ENCODE measurements at regions not wholly inside any gene's neighbourhood (a gene's known extent, or its start where the extent isn't known, plus 50 kb on each side); places are given as distances from the start of the nearest gene placed in this dataset.

DNA sequence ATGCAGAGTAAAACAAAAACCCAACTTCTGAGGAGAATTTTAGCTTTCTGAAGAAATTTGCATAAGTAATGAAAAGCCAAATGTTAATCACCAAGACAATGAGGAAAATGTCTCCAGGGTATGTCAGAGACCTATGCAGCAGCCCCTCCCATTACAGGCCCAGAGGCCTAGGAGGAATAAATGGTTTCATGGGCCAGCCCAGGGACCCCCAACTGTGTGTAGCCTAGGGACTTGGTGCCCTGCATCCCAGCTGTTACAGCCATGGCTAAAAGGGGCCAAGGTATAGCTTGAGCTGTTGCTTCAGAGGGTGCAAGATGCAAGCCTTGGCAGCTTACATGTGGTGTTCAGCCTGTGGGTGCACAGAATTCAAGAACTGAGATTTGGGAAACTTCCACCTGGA, 1256.9 kb upstream of the PIK3C3 start:
- DNase-seq: no peak

DNA sequence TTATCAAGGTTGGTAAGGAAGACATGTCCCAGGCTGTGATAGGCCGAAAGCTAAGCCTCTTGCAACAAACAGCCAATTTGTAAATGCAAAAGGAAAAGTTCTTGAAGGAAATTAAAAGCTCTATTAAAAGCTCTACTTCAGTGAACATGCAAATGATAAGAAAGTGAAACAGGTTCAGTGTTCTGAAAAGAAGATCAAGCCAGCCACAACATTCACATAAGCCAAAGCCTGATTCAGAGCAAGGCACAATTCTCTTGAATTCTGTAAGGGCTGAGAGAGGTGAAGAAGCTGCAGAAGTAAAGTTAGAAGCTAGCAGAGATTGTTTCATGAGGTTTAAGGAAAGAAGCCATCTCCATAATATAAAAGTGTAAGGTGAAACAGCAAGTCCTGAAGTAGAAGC, 1259.5 kb upstream of the PIK3C3 start:
- DNase-seq: no peak

DNA sequence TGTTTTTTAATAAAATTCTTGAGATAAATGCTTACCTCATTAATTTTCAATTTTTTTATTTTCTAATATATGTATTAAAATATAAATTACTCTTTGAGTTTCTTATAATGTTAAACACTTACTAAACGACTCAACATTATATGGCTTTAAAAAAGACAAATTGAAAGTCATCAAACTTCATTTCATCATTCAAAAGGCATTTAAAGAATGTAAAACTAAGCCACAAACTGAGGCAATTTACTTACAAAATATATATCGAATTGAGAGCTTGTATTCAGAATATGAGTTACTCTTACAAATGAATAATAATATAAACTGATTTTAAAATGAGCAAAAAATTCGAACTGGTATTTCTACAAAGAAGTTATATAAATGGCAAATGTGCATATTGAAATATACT, 1262.2 kb upstream of the PIK3C3 start:
- DNase-seq: no peak

DNA sequence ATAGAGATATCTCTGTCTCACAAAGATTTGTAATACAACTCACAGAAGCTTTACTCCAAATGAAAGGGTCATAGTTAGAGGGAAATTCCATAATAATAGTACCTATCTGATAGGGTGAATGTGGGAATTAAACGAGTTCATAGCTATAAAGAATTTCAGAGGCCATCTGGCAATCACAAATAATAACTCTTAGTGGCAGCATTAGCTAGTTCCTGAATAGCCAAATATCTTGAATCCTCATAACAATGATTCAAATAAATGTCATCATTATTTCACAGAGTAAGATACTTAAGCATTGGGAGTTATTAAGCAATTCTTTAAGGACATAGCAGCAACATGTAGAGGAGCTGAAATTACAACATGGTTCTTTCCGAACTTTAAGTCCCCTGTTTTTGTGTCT, 1265.0 kb upstream of the PIK3C3 start:
- no peak for DNase-seq

DNA sequence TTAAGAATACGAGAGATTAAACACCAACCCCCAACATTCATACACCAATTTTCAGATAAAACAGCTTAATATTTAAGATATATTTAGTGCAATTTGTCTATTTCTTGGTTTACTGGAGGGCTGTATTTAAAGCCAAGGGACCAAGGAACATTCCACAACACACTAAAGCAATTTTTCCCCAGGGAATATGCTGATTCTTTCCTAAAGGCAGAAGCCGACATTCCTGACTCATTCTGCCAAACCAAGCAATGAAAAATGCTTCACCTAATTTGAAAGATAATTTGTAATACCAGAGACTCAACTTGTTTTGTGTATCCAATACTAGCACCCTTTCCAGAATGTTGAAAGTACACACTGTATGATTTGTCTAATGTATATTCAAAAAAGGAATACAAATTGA, 1267.6 kb upstream of the PIK3C3 start:
- DNase-seq: no peak

DNA sequence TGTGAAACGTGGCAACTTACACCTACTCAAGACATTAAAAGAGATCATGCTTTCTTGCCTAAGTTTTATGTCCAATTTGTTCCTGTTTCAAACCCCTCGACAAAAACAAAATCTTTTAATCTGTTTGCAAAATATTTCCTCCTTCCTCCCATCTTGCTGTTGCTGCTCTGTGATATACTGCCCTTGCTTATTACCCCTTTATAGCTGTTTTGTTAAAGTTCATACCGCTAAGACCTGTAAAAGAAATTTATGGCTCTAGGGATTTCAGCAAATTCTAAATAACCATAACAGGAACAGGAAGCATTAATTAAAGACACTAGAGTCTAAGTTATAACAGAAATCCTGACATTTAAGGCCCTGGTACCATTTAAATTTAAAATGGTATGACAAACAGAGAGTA, 1268.2 kb upstream of the PIK3C3 start:
- no peak for DNase-seq

DNA sequence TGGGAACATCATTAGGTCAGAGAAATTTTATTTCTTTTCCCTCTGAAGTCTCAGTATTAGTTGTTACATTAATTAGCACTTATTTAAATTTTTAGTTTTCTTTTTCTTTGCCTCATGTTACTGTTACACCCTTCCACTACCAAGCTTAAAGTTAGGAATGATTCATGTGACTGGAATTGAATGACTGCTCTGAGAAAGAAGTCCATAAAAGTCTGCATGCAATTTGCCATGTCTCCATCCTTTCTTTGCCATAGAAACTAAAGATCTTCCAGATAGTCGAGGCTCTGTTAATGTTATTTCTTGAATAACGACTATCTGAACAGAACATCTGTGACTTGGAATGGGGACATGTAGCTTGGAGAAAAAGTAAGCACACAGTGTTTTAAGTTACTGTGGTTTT, 1269.8 kb upstream of the PIK3C3 start:
- DNase-seq: no peak

DNA sequence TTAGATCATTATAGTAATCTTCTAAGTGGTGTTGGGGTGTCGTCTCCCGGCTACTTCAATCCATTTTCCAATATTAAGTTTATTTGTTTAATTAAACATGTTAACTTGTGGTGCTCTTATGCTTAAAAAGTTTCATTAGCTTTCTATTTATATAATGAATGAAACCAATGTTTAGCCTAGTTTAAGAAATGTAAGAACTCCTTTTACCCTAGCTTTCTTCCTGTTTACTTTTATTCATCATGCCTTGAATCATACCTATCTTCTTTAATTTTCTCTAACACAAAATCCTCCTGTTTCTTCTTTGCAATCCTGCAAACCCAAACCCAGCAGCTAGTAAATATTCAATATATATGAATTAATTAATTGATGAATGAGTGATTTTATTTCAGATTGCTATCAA, 1276.7 kb upstream of the PIK3C3 start:
- DNase-seq: no peak

DNA sequence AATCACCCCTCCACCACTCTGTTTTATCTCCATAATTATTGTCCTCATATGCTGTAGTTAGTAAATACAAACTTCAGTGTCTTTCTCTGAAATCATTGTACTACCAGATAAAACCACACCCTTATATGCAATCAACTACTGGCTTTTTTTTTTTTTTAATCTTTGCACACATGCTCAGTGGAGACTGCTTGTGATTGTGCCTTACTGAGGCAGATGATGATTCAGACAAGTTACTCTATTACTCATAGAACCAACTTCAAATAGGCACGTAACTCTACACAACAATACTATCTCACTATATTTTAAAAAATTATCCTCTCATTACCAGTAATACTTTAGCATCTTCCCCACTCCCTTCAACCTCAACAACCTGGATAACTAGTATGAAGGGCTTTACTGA, 1278.4 kb upstream of the PIK3C3 start:
- DNase-seq: no peak

DNA sequence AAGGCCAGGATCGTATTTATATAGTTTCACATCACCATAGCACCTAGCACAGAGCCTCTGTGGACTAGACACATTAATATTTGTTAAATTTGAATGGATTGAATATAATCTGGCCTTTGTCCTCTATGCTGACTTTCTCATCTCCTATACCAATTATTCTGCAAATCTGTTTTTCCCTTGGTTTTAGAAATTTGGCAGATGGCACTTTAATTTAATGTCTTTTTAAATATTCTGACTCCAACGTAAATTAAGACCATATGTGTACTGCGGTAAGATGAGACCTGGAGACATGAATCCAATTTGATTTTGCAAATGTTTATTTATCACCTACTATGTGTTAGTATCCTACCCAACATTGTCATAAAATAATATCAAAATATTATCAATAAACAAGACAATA, 1281.9 kb upstream of the PIK3C3 start:
- no peak for DNase-seq

DNA sequence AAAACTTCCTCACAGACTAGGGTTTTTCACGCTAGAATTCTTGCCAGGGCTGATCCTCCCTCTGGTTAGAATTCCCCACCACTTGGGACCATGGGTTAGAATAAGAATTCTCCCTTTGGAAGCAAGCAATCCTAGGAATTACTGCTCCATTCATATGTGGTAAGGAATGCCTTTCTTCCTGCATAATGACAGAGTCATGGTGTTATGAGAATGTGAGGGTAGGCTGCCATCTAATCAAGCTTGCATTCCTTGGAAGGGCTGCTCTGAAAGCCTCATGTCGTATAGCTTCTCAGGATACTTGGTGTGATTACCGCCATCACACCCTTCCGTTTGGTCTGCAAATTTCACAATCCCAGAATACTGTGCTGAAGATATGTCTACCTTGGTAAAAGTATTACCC, 1282.4 kb upstream of the PIK3C3 start:
- DNase-seq: no peak

DNA sequence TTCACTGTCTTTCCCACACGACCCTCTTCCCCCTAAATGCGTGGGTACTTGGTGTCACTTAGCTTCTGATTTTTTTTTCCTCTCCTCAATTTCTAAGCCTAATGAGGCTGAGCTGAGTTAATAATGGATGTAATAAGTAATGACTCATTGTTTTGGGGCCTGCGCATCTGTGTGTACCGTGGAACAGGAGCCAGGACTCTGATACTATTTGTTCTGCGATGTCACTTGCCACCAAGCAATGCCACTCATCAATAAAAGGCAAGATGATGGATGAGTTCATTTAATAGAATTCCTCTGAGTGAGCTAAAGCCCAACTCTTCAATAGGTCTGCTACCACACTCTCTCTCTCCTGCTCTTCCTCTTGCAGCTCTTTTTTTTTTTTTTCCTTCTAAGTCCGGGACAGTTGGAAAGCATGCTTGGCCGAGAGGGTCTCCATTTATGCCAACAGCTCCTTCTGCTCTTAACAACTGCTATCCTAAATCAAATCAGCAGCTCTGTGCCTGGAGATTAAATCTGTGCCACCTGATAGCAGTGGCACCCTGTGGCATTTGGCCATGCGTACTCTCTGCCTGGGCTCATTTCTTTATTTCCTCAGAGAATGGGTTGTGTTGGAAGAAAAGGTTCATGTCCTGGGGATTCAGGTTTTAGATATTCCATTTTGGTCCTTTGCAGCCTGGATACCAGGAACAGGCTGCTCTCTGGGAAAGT, 1284.2 kb upstream of the PIK3C3 start:
- no peak for DNase-seq

DNA sequence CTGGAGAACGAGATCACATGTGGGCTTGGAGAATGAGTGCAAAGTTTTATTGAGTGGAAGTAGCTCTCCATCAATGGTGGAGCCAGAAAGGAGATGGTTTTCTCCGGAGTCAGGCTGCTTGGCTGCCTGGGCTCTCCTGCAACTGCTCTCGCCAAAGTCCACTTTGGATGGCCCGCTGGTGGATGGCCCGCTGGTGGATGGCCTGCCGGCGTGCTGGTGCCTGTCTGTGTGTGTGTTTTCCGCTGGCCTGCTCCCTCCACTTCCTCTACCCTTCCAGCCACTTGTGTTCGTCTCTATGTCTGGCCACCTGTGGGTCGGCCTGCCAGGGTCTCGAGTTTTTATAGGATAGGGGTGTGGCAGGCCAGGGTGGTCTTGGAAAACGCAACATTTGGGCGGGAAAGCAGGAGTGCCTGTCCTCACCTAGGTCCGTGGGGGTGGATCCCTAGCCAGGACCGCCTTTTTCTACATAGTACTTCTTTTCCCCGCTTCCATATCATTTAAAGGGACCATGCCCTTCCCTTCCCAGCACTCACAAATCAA, 1292.1 kb upstream of the PIK3C3 start:
- no peak for DNase-seq

DNA sequence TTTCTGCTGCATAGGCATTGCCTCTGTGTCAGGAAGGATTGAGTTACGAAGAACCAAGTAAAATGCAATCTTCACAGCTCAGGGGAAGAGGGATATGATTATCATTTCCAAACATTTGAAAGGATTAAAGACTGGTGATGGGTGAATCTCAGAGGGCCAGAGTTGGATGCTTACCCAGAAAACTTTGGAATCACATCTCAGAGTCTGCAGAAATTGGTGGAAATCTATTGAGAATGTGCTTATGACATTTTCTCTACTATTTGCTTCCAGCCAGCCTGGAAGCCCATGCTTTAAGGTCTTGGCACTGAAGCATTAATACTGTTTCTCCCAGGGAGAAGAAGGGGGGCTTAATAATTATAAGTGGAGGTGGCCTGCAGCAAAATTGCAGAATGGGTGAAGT, 1301.4 kb upstream of the PIK3C3 start:
- DNase-seq: no peak

DNA sequence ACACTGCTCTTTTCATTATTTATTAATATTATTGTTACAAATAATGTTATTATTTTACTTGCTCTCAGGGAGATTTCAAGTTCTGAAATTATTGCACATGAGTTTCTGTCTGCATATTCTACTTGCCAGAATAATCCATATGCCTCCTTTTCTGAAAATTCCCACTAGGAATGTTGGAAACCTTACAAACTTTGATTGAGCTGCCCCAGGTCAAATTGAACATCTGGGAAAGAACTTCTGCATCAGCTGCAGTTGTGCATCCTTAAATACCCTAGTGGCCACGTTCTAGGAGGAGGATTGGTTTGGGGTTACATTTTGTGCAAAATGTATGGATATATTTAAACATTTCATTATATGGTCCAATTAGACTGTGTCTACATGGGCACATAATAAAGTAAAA, 1302.7 kb upstream of the PIK3C3 start:
- no peak for DNase-seq

DNA sequence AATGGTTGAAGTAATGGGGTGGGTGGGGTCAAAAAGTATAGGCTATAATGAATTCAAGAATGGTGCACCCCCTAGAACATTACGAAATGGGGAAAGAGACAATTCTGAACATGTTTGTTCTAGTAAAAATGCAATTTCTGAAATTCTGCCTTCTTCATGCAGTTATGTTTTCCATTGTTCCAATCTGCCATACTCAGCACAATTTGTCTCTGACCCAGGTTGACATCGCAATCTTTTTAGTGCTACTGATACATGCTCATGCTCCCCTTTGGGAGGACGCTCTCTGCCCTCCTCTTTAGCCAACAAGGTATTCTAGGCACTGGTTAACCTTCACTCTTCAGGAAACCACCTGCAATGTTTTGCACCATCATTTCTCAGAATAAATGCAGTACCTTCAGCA, 1303.9 kb upstream of the PIK3C3 start:
- no peak for DNase-seq

DNA sequence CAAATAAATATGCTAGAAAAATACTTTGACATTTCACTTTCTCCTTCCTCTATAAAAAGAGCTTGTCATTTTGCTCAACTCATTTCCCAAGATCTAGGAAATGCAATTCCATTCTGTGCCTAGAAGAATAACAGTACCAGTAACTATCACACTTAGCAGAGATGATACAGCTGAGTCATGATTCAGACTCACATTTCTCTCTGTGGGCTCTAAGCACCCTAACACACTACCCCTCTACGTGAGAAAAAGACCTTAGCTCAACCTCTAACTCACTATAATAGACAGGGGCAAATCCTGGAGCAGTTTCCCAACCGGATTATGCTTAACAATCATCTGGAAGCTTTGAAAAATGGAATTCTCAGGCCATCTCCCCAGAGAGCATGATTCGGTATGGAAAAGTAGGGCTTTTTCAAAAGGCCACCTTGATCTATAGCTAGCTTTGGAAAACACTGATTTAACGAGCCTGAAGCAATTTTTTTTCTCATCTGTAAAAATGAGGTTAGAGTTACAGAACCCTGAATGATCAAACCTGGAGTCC, 1312.3 kb upstream of the PIK3C3 start:
- no peak for DNase-seq

DNA sequence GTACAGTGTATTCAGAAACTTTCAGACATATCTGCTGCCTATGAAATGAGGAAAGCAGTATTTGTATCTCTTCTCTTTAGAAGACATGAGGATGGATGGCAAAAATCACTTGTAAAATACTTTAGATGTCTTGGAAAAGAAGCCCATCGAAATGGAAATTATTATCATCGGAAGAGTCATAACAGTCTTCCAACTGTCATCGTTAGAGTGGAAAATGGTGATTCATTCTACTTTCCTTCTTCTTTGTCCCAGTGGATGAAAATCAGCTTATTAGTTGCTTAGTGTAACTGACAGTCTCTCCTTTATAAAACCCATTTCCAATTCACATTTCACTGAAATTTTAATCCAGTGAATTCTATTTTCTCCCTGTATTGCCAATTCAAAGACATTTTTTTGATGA, 1323.7 kb upstream of the PIK3C3 start:
- DNase-seq: no peak

DNA sequence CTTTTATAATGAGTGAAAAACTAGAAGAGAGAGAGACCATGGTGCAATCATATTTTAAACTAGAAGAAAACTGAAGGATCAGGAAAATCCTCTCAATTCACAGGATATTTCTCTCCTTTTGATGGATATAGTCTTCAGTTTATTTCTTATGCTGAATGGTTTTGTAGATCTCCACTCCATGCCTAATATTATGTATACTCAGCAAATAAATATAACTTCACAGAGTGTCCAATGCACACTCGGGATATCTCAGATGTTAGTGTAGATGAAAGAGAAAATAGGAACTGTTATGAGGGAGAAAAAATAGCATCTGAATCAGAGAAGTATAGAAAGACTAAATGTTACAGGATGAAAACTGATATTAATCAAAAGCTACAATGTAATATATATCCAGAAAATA, 1324.5 kb upstream of the PIK3C3 start:
- no peak for DNase-seq

DNA sequence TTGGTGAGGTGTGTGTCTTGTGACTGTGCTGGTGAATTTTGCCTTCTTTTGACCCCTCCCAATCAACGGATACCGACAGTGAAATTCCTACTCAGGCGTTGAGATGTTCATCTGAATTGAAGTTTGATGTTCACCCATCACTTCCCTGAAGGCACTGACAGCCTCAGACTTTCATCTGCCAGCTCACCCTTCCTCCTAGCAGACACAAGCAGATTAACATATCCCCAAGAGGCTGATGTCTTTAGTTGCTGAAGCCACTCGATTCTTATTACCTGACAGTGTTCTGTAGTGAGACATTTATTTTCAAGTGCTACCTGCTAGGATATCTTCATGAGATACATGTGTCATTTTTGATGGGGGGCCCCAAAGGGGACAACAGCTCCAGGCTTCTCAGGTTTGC, 1330.1 kb upstream of the PIK3C3 start:
- DNase-seq: no peak

DNA sequence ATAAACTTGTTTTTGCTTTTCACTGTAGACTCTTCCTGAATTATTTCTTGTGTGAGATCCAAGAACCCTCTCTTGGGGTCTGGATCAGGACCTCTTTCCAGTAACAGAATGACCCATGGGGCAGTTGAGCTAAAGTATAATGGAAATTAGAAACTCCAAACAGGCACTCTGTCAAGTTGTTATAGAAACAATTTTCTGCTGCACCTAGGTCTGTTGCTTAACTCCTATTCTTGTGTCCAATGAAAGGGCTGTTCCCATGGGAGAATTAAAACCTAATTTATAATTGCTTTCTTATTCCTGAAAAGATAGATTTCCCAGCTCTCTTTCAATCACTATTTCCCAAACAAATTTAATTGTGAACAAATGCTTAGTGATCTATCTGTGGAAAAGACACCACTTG, 1341.3 kb upstream of the PIK3C3 start:
- no peak for DNase-seq

DNA sequence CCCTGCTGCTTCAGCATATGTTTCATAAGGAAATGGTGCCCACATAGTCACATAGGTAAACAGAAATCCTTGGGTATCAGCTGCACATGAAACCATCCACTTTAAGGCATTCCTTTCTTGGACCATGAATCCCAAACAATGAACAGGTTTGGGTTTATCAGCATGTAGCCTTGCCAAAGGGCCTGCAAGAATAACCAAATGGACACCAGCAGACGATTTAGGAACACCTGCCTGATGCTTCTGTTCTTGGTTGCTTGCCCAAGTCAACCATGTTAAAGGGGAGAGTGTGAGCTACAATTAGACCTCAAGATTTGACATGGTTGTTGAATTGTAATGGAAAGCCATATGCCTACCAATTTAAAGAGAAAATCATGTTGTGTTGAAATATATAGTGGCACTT, 1342.7 kb upstream of the PIK3C3 start:
- DNase-seq: no peak

DNA sequence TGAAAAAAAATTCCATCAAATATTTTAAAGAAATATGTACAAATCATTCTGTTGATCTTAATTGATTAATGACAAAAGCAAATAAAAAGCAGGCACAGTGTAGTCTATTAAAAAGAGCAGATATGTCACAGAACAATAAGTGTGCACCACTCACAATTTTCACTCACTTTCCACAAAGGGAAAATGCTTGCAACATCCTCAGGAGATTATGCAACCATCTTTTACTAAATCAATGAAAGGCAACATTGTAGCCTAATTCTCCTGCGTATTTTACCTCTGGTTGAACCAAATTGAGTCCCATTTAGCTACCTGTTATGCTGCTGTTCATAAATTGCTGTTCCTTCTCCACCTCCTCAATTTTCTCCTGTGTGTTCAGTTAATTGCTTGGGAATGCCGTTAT, 1346.8 kb upstream of the PIK3C3 start:
- no peak for DNase-seq

DNA sequence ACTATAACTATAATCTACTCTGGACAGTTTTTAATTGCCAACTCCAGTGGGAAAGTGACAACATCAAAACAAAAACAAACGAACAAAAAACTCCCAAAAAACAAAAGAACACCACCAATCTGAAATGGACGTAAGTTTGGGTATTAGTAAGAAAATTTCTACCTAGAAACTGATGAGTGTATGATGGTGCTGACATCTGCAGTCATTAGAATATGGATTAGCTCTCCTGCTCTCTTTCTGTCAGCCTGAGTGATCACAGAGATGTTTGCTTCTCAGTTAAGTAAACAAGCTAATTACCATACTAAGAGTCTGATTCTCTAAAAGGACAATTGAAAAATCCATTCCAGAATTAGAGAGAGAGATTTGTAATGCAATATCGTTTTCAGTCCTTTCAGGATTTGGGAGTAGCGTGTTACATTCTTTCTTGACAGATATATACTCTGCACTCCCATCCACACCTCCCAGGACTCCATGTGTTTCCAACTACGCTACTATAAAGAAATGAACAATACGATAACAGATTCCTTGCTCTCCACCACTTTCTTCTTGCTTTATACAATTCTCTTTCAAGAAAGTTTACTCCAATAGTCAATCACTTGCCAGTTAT, 1347.4 kb upstream of the PIK3C3 start:
- DNase-seq: no peak

DNA sequence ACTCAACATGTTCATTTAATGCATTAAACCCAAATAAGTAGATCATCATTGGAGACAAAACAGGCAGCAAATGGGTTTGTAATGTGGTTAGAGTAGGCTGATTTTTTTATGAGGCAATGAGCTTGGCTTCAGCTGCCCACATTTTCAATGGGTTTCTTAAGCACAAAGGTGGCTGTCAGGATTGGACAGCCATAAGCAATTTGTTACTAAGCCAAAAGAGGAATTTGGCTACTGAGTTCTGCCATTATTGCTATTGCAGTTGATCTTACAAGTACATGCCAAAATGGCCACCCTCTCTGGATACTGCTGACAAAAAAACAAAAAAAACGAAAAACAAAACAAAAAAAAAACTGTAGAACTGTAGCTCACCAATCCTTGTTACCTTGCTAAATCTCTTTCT, 1348.0 kb upstream of the PIK3C3 start:
- DNase-seq: no peak
